OCI-LY3 (cell line): ENCODE measurements at regions not wholly inside any gene's neighbourhood (a gene's known extent, or its start where the extent isn't known, plus 50 kb on each side); places are given as distances from the start of the nearest gene placed in this dataset.

Experiments
- CTCF ChIP-seq: fragments of 200-600, 300-600 bp; sonication (generic); IDR thresholded peaks from 2 replicates; pipeline ENCODE4 v1.5.1; 2014; ENCODE audit warnings: antibody characterized with exemption, low read length, low read depth
- EZH2phosphoT487 ChIP-seq: fragments of 200-600 bp; shearing (Covaris generic); IDR thresholded peaks from 2 replicates; pipeline ENCODE4 v1.6.1; 2018; ENCODE audit warnings: antibody characterized with exemption, mixed run types, low read depth

- TF ChIP-seq CTCF (no peak), EZH2phosphoT487 (no peak)
Measured at GRCh38 chr20:54318892-54319291, 111.0 kb downstream of the PFDN4 start.
